Activated CD8-positive, alpha-beta T cell treated with anti-CD3 and anti-CD28 coated beads for 36 hours (primary cell): ENCODE measurements at regions not wholly inside any gene's neighbourhood (a gene's known extent, or its start where the extent isn't known, plus 50 kb on each side); places are given as distances from the start of the nearest gene placed in this dataset.

Experiments used
- ATAC-seq: fragments of 200-7000 bp; cut with Tn5 transposase; one replicate; pipeline ENCODE4 v1.10.0; 2021; ENCODE audit warnings: mild to moderate bottlenecking, moderate library complexity
- CTCF ChIA-PET: fragments of 350-600 bp; sonication (Branson Sonifier 250); formaldehyde crosslinking; loops from one replicate; lab custom pipeline; 2021; ENCODE audit warnings: antibody characterized with exemption; lab: Charles Lee
- POLR2A ChIA-PET: fragments of 350-600 bp; sonication (Branson Sonifier 250); formaldehyde crosslinking; loops from one replicate; lab custom pipeline; 2021; ENCODE audit warnings: antibody characterized with exemption; lab: Charles Lee
- DNase-seq: peaks from one replicate; pipeline ENCODE4 v3.0.0-alpha.2; 2020
- H3K27ac Mint-ChIP-seq: one replicate; pipeline ENCODE4 v1.8.0; 2021; ENCODE audit warnings: mild to moderate bottlenecking, mixed read lengths
- H3K27me3 Mint-ChIP-seq: one replicate; pipeline ENCODE4 v1.8.0; 2021; ENCODE audit warnings: mixed read lengths
- H3K36me3 Mint-ChIP-seq: one replicate; pipeline ENCODE4 v1.8.0; 2021; ENCODE audit warnings: low read depth, mixed read lengths
- H3K4me1 Mint-ChIP-seq: one replicate; pipeline ENCODE4 v1.8.0; 2021; ENCODE audit warnings: low read depth, mixed read lengths
- H3K4me3 Mint-ChIP-seq: one replicate; pipeline ENCODE4 v1.8.0; 2021; ENCODE audit warnings: mild to moderate bottlenecking, moderate library complexity, mixed read lengths
- H3K9me3 Mint-ChIP-seq: one replicate; pipeline ENCODE4 v1.8.0; 2021; ENCODE audit warnings: mixed read lengths
- intact Hi-C: fragments of 100-400 bp; cut with micrococcal nuclease; formaldehyde crosslinking; loops from one replicate; pipeline ENCODE4 v1.10.0; 2022
- TF ChIP-seq, protein P1 (sequence below): fragments of 200-600 bp; IDR thresholded peaks from one replicate; pipeline ENCODE4 v1.8.0; 2022; ENCODE audit warnings: antibody characterized with exemption, mild to moderate bottlenecking

GRCh38 chr12:34395056-34396005 is 373.0 kb downstream of the ALG10 start:
- CTCF ChIA-PET = no interaction called here
- Mint-ChIP-seq H3K27ac (no peak overlapping the region), H3K4me1 (no peaks in the 10 kb centered on the region)

DNA sequence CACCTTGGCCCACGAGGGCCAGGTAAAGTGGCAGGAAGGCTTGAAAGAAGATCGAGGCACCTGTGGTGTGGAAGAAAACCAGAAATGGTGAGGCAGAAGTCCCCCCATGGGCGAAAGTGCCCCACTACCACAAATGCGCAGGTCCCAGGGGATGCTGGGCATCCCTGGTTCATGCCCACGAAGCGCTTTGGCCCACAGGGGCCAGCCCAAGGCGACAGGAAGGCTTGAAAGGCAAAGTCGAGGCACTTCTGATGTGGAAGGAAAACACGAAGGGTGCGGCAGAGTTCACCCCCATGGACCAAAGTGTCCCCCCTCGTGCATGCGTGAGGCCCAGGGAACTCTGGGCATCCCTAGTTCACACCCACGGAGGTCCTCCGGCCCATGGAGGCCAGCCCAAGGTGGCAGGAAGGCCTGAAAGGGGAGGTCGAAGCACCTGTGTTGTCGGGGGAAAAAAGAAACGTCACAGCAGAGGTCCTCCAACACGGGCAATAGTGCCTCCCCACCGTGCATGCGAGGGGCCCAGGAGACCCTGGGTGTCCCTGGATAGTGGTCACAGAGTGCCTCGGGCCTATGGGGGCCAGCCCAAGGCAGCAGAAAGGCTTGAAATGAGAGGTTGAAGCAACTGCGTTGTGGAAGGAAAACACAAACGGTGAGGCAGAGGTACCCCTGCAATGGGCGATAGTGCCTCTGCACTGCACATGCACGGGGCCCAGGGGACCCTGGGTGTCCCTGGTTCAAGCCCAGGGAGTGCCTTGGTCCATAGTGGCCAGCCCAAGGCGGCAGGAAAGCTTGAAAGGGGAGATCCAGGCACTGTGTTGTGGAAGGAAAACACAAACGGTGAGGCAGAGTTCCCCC is 373.9 kb downstream of the ALG10 start:
- Mint-ChIP-seq H3K4me3 (no peak overlapping the region), H3K27ac (no peak overlapping the region), H3K36me3 (no peaks in the 10 kb centered on the region), H3K4me1 (no peaks in the 10 kb centered on the region), H3K9me3 (peaks cover 10% of the 10 kb centered on the region), H3K27me3 (no peaks in the 10 kb centered on the region)
- CTCF ChIA-PET = no interaction called here
- ATAC-seq (no peak), DNase-seq (no peak)
- POLR2A ChIA-PET = no interaction called here
- TF ChIP-seq, protein P1, sequence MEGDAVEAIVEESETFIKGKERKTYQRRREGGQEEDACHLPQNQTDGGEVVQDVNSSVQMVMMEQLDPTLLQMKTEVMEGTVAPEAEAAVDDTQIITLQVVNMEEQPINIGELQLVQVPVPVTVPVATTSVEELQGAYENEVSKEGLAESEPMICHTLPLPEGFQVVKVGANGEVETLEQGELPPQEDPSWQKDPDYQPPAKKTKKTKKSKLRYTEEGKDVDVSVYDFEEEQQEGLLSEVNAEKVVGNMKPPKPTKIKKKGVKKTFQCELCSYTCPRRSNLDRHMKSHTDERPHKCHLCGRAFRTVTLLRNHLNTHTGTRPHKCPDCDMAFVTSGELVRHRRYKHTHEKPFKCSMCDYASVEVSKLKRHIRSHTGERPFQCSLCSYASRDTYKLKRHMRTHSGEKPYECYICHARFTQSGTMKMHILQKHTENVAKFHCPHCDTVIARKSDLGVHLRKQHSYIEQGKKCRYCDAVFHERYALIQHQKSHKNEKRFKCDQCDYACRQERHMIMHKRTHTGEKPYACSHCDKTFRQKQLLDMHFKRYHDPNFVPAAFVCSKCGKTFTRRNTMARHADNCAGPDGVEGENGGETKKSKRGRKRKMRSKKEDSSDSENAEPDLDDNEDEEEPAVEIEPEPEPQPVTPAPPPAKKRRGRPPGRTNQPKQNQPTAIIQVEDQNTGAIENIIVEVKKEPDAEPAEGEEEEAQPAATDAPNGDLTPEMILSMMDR = no peak
- intact Hi-C loops = no loop called here

More at GRCh38 chr12:34395056-34396005, 373.0 kb downstream of the ALG10 start:
- Mint-ChIP-seq H3K36me3 (no peaks in the 10 kb centered on the region), H3K9me3 (peaks cover 5% of the 10 kb centered on the region), H3K27me3 (no peaks in the 10 kb centered on the region), H3K4me3 (no peak overlapping the region)
- no peak for ATAC-seq
- intact Hi-C loops = no loop called here
- no peak for DNase-seq
- TF ChIP-seq, protein P1 = no peak
- POLR2A ChIA-PET = no interaction called here

DNA sequence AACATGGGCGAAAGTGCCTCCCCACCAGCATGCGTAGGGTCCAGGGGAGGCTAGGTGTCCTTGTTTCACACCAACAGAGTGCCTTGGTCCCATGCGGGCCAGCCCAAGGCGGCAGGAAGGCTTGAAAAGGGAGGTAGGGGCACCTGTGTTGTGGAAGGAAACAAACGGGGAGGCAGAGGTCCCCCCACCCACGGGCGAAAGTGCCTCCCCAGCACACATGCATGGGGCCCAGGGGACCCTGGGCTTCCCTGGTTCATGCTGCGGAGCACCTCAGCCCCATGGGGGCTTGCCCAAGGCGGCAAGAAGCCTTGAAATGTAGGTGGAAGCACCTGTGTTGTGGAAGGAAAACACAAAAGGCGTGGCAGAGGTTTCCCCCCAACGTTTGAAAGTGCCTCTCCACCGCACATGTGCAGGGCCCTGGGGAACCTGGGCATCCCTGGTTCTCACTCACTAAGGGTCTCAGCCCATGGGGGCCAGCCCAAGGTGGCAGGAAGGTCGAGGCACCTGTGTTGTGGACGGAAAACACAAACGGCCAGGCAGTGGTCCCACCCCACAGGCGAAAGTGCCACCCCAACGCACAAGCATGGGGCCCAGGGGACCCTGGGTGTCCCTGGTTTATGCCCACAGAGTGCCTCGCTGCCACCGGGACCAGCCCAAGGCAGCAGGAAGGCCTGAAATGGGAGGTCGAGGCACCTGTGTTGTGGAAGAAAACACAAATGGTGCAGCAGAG is 374.7 kb downstream of the ALG10 start:
- CTCF ChIA-PET = no interaction called here
- Mint-ChIP-seq H3K27me3 (no peaks in the 10 kb centered on the region), H3K27ac (no peak overlapping the region), H3K36me3 (no peaks in the 10 kb centered on the region), H3K9me3 (peaks cover 10% of the 10 kb centered on the region), H3K4me3 (no peak overlapping the region), H3K4me1 (no peaks in the 10 kb centered on the region)
- POLR2A ChIA-PET = no interaction called here
- ATAC-seq (no peak), DNase-seq (no peak)
- TF ChIP-seq, protein P1 = no peak
- intact Hi-C loops = no loop called here

DNA sequence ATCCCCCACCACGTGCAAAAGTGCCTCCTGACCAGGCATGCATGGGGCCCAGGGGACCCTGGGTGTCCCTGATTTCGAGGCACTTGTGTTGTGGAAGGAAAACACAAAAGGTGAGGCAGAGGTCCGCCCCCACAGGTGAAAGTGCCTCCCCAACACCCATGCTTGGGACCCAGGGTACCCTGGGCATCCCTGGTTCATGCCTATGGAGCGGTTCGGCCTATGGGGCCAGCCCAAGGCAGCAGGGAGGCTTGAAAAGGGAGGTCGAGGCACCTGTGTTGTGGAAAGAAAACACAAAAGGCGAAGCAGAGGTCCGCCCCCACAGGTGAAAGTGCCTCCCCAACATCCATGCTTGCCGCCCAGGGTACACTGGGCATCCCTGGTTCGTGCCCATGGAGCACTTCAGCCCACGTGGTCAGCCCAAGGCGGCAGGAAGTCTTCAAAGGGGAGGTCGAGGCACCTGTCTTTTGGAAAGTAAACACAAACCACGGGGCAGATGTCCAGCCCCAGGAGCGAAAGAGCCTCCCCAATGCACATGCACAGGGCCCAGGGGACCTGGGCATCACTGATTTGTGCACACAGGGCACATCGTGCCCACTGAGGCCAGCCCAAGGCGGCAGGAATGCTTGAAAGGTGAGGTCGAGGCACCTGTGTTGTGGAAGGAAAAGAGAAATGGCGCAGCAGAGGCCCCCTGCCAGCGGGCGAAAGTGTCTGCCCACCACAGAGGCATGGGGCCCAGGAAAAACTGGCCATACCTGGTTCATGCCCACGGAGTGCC is 375.5 kb downstream of the ALG10 start:
- no peak for DNase-seq
- intact Hi-C loops = no loop called here
- H3K9me3 Mint-ChIP-seq = peaks cover 10% of the 10 kb centered on the region
- H3K4me1 Mint-ChIP-seq = no peaks in the 10 kb centered on the region
- no peak overlapping the region for H3K4me3 Mint-ChIP-seq
- TF ChIP-seq, protein P1 = no peak
- no peak for ATAC-seq
- POLR2A ChIA-PET = no interaction called here
- CTCF ChIA-PET = no interaction called here
- H3K27ac Mint-ChIP-seq = no peak overlapping the region
- H3K36me3 Mint-ChIP-seq = peaks cover 1% of the 10 kb centered on the region
- no peaks in the 10 kb centered on the region for H3K27me3 Mint-ChIP-seq
